ENCODE measurements at regions not wholly inside any gene's neighbourhood (a gene's known extent, or its start where the extent isn't known, plus 50 kb on each side); places are given as distances from the start of the nearest gene placed in this dataset.

- Histone ChIP-seq H3K9me2 (ENCODE audit: low read depth, low read length) (no peaks in the 10 kb centered on the region), H3K36me3 (ENCODE audit: insufficient read depth, low read length) (no peaks in the 10 kb centered on the region), H3F3A (ENCODE audit: insufficient read depth, low read length) (no peaks in the 10 kb centered on the region), H2AFZ (ENCODE audit: low read length) (no peak overlapping the region), H3K27me3 (ENCODE audit: insufficient read depth, low read length) (no peaks in the 10 kb centered on the region), H3K9ac (ENCODE audit: low read length) (no peak overlapping the region), H3K79me2 (ENCODE audit: insufficient read depth, low read length) (no peaks in the 10 kb centered on the region), H3K4me3 (ENCODE audit: low read depth, low read length, poor library complexity, severe bottlenecking) (no peak overlapping the region), H3K27ac (ENCODE audit: low read depth, low read length, poor library complexity, severe bottlenecking) (no peak overlapping the region), H3K4me1 (ENCODE audit: insufficient read depth, low read length, severe bottlenecking) (no peaks in the 10 kb centered on the region), H4K20me1 (ENCODE audit: insufficient read depth, low read length) (no peaks in the 10 kb centered on the region), H3K9me3 (ENCODE audit: low read length) (no peaks in the 10 kb centered on the region), H3K4me2 (ENCODE audit: low read length) (no peak overlapping the region)
- no peak for TF ChIP-seq EZH2 (IDR thresholded peaks at IDR 0.05; ENCODE audit: borderline replicate concordance, low read length)
- TF ChIP-seq CTCF (IDR thresholded peaks at IDR 0.05; ENCODE audit: low read length): no peak
These were observed 501.1 kb downstream of the MEI4 start for GRCh38 chr6:78153976-78154375.

DNA sequence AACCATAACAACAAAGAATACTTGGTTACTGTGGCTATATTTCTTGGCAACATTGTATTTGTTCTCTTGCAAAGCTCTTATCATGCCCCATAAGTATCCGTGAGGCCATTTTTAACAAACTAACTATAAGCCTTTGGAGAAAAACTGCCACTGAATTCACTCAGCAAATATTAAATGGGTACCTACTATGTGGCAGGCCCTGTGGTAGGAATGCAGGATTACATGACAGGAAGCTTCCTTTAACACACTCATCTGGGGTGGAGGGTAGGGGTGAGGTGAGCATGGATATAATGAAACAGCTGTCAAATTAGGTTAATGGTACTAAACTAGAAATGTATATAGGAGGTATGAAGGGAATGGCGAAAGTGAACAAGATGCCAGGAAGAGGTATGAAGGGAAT lies 504.8 kb downstream of the MEI4 start:
- Histone ChIP-seq H2AFZ (ENCODE audit: low read length) (no peak overlapping the region), H3K27ac (ENCODE audit: low read depth, low read length, poor library complexity, severe bottlenecking) (no peak overlapping the region), H3K9me3 (ENCODE audit: low read length) (no peaks in the 10 kb centered on the region), H3K36me3 (ENCODE audit: insufficient read depth, low read length) (no peaks in the 10 kb centered on the region), H3K4me1 (ENCODE audit: insufficient read depth, low read length, severe bottlenecking) (no peaks in the 10 kb centered on the region), H3K4me3 (ENCODE audit: low read depth, low read length, poor library complexity, severe bottlenecking) (no peak overlapping the region), H3K4me2 (ENCODE audit: low read length) (no peak overlapping the region), H3K79me2 (ENCODE audit: insufficient read depth, low read length) (no peaks in the 10 kb centered on the region), H3K9ac (ENCODE audit: low read length) (no peak overlapping the region), H3K27me3 (ENCODE audit: insufficient read depth, low read length) (no peaks in the 10 kb centered on the region), H3K9me2 (ENCODE audit: low read depth, low read length) (no peaks in the 10 kb centered on the region), H3F3A (ENCODE audit: insufficient read depth, low read length) (no peaks in the 10 kb centered on the region), H4K20me1 (ENCODE audit: insufficient read depth, low read length) (no peaks in the 10 kb centered on the region)
- TF ChIP-seq CTCF (IDR thresholded peaks at IDR 0.05; ENCODE audit: low read length) (no peak), EZH2 (IDR thresholded peaks at IDR 0.05; ENCODE audit: borderline replicate concordance, low read length) (no peak)

DNA sequence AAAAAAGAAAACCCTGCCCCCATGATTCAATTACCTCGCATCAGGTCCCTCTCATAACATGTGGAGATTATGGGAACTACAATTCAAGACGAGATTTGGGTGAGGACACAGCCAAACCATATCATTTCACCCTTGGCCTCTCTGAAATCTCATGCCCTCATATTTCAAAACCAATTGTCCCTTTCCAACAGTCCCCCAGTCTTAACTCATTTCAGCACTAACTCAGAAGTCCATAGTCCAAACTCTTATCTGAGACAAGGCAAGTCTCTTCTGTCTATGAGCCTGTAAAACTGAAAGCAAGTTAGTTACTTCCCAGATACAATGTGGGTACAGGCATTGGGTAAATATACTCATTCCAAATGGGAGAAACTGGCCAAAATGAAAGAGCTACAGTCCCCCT lies 536.1 kb downstream of the MEI4 start:
- no peak overlapping the region for H3K27ac ChIP-seq (ENCODE audit: low read depth, low read length, poor library complexity, severe bottlenecking)
- no peak overlapping the region for H3K4me2 ChIP-seq (ENCODE audit: low read length)
- H2AFZ ChIP-seq (ENCODE audit: low read length): no peak overlapping the region
- H3K4me1 ChIP-seq (ENCODE audit: insufficient read depth, low read length, severe bottlenecking): no peaks in the 10 kb centered on the region
- H3K9ac ChIP-seq (ENCODE audit: low read length): no peak overlapping the region
- no peaks in the 10 kb centered on the region for H3K79me2 ChIP-seq (ENCODE audit: insufficient read depth, low read length)
- no peaks in the 10 kb centered on the region for H4K20me1 ChIP-seq (ENCODE audit: insufficient read depth, low read length)
- TF ChIP-seq CTCF (IDR thresholded peaks at IDR 0.05; ENCODE audit: low read length): no peak
- no peak for TF ChIP-seq EZH2 (IDR thresholded peaks at IDR 0.05; ENCODE audit: borderline replicate concordance, low read length)
- H3K36me3 ChIP-seq (ENCODE audit: insufficient read depth, low read length): no peaks in the 10 kb centered on the region
- no peaks in the 10 kb centered on the region for H3F3A ChIP-seq (ENCODE audit: insufficient read depth, low read length)
- H3K9me2 ChIP-seq (ENCODE audit: low read depth, low read length): no peaks in the 10 kb centered on the region
- no peak overlapping the region for H3K4me3 ChIP-seq (ENCODE audit: low read depth, low read length, poor library complexity, severe bottlenecking)
- no peaks in the 10 kb centered on the region for H3K27me3 ChIP-seq (ENCODE audit: insufficient read depth, low read length)
- H3K9me3 ChIP-seq (ENCODE audit: low read length): no peaks in the 10 kb centered on the region

Measured in OCI-LY1 (cell line).